ENCODE measurements at regions not wholly inside any gene's neighbourhood (a gene's known extent, or its start where the extent isn't known, plus 50 kb on each side); places are given as distances from the start of the nearest gene placed in this dataset.

DNA sequence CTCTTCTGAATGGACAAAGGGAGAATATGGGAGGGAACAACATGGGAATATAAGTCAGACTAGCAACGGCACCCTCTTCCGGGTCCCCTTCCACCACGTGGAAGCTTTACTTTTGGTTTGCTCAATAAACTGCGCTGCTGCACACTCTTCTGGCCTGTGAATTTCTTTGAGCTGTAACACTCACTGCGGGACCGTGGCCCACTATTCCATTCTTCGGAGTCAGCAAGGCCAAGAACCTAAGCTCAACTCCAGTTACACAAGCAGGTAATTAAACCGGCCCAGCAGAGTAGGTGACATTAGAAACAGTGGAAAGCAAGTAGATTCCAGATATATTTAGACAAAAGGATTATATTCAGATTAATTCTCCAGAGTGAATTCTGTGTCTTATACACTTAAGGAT is 697.4 kb upstream of the NXPH2 start:
- Histone ChIP-seq H3K27me3 (ENCODE audit: insufficient read depth, poor library complexity, severe bottlenecking) (no peaks in the 10 kb centered on the region), H3K4me3 (replicated peaks; ENCODE audit: insufficient read depth, low read length) (no peak overlapping the region), H3K27ac (replicated peaks) (no peak overlapping the region)
- no peak for DNase-seq (ENCODE audit: low read depth in 1 of 2, low spot score in 1 of 2)
- TF ChIP-seq GABPA (IDR thresholded peaks at IDR 0.05; ENCODE audit: low read depth): no peak
- no peak for TF ChIP-seq POLR2AphosphoS5 (IDR thresholded peaks at IDR 0.05; ENCODE audit: low read depth)
- TF ChIP-seq REST (IDR thresholded peaks at IDR 0.05; ENCODE audit: insufficient replicate concordance, low read depth): no peak
- no peak for TF ChIP-seq SPI1 (IDR thresholded peaks at IDR 0.05; ENCODE audit: borderline replicate concordance, low read depth)
- no peak for TF ChIP-seq CTCF (IDR thresholded peaks at IDR 0.05; ENCODE audit: insufficient read depth, low read length)

GRCh38 chr2:139469985-139470384 is 689.8 kb upstream of the NXPH2 start:
- TF ChIP-seq GABPA (IDR thresholded peaks at IDR 0.05; ENCODE audit: low read depth): no peak
- Histone ChIP-seq H3K27me3 (ENCODE audit: insufficient read depth, poor library complexity, severe bottlenecking) (no peaks in the 10 kb centered on the region), H3K4me3 (replicated peaks; ENCODE audit: insufficient read depth, low read length) (no peak overlapping the region), H3K27ac (replicated peaks) (no peak overlapping the region)
- no peak for DNase-seq (ENCODE audit: low read depth in 1 of 2, low spot score in 1 of 2)

DNA sequence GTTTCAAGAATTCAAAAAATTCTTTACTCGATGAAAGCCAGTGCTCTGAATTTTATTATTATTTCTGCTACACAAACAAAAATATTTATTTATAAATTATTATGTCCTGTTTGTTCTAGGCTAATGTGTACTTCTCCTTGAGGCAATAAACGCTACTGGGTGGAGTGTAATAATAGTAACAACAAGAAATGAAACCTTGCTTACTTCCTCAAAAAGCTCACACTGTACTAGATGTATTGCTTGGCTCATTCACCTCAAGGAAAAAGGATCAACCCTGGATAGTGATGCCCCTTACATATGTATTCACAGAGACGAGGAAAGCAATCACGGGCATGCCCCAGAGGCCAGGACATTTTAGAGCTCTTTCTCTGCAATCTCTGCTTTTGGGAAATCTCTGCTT is 685.6 kb upstream of the NXPH2 start:
- Histone ChIP-seq H3K4me3 (replicated peaks; ENCODE audit: insufficient read depth, low read length) (no peak overlapping the region), H3K27me3 (ENCODE audit: insufficient read depth, poor library complexity, severe bottlenecking) (no peaks in the 10 kb centered on the region), H3K27ac (replicated peaks) (no peak overlapping the region)
- TF ChIP-seq POLR2AphosphoS5 (IDR thresholded peaks at IDR 0.05; ENCODE audit: low read depth): no peak
- TF ChIP-seq SPI1 (IDR thresholded peaks at IDR 0.05; ENCODE audit: borderline replicate concordance, low read depth): no peak
- no peak for TF ChIP-seq REST (IDR thresholded peaks at IDR 0.05; ENCODE audit: insufficient replicate concordance, low read depth)
- TF ChIP-seq CTCF (IDR thresholded peaks at IDR 0.05; ENCODE audit: insufficient read depth, low read length): no peak
- no peak for TF ChIP-seq GABPA (IDR thresholded peaks at IDR 0.05; ENCODE audit: low read depth)
- DNase-seq (ENCODE audit: low read depth in 1 of 2, low spot score in 1 of 2): no peak

DNA sequence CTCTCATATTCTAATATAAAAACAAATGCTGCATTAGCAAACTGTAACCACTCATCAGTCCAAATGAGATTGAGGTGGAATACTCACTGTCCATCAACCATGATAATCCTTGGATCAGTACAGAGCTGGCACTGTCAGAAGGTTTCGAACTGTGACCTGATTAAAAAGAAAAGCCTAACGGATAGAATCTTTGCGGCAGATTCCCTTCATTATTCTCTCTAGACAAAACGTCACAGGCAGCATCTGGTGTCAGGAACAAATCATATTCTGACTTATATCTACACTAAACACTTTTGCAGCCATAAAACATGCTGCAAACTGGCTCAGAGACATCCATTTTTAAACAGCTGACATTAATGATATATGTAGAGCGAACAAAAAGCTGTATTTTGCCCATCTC is 677.7 kb upstream of the NXPH2 start:
- DNase-seq (ENCODE audit: low read depth in 1 of 2, low spot score in 1 of 2): no peak
- TF ChIP-seq REST (IDR thresholded peaks at IDR 0.05; ENCODE audit: insufficient replicate concordance, low read depth) (no peak), GABPA (IDR thresholded peaks at IDR 0.05; ENCODE audit: low read depth) (no peak), SPI1 (IDR thresholded peaks at IDR 0.05; ENCODE audit: borderline replicate concordance, low read depth) (no peak), POLR2AphosphoS5 (IDR thresholded peaks at IDR 0.05; ENCODE audit: low read depth) (no peak), CTCF (IDR thresholded peaks at IDR 0.05; ENCODE audit: insufficient read depth, low read length) (no peak)
- no peak overlapping the region for H3K27ac ChIP-seq (replicated peaks)
- H3K4me3 ChIP-seq (replicated peaks; ENCODE audit: insufficient read depth, low read length): no peak overlapping the region
- no peaks in the 10 kb centered on the region for H3K27me3 ChIP-seq (ENCODE audit: insufficient read depth, poor library complexity, severe bottlenecking)
